Breast epithelium (tissue), 3 donors: ENCODE measurements at regions not wholly inside any gene's neighbourhood (a gene's known extent, or its start where the extent isn't known, plus 50 kb on each side); places are given as distances from the start of the nearest gene placed in this dataset.

Source experiments
- CTCF ChIP-seq, 3 donors: fragments of 450-650 bp; IDR thresholded peaks; one replicate each; pipeline ENCODE4 v1.5.1; 2016 to 2017; ENCODE audit warnings: antibody characterized with exemption in 3 of 3, mild to moderate bottlenecking in 3 of 3, moderate library complexity in 3 of 3
- POLR2A ChIP-seq: fragments of 450-650 bp; IDR thresholded peaks from one replicate; pipeline ENCODE4 v1.6.1; 2016; ENCODE audit warnings: antibody characterized with exemption, mild to moderate bottlenecking, moderate library complexity

DNA sequence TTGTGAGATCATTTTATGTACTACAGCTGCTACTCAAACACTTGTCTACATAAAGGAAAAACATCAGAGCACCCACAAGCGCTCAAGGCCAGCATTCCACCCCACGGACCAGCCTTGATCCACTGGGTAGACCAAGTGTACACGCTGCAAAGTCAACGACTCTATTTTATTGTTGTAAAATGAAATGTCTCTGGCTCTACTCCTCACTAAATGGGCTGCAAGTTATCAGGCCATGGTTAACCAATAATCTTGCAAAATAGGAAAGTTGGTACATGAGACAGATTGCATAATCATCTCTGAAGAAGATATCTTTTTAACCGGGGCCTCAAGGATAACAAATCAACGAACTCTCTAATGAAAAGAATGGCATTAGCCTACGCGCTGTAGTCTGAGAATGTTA lies 69.9 kb upstream of the FOXN3 start:
- TF ChIP-seq POLR2A, result no peak
- TF ChIP-seq CTCF (IDR thresholded peaks at IDR 0.05), result no peak
